Stimulated activated CD4-positive, alpha-beta T cell treated with anti-CD3 and anti-CD28 coated beads, Interleukin-15, amount 100 ng/mL, for 24 hours (primary cell): ENCODE measurements at regions not wholly inside any gene's neighbourhood (a gene's known extent, or its start where the extent isn't known, plus 50 kb on each side); places are given as distances from the start of the nearest gene placed in this dataset.

Source experiments
- DNase-seq: peaks from one replicate; pipeline ENCODE4 v3.0.0-alpha.2; 2020

GRCh38 chr4:83692028-83692427 lies 156.1 kb downstream of the GPAT3 start:
- DNase-seq: no peak

- no peak for DNase-seq
Measured at GRCh38 chr4:83686166-83686565, 150.3 kb downstream of the GPAT3 start.

GRCh38 chr4:83679692-83680091 lies 143.8 kb downstream of the GPAT3 start:
- no peak for DNase-seq

DNA sequence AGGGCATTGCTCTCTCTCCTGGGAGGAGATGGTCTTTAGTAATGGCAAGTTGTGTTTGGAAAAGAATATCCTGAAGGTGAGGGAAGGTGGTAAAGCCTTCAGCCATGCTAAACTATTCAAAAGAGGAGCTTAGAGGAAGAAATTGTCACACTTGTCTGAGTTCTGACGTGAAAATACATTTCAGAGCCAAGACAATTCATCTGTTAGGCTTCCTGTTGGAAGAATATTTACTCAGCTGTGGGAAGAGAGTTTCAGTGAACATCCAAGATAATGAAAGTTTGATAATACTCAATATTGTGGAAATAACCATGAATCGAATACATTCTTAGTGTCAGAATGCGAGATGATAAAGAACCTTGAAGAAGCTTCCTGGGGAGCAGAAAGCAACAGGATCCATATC lies 143.3 kb downstream of the GPAT3 start:
- DNase-seq: no peak

DNA sequence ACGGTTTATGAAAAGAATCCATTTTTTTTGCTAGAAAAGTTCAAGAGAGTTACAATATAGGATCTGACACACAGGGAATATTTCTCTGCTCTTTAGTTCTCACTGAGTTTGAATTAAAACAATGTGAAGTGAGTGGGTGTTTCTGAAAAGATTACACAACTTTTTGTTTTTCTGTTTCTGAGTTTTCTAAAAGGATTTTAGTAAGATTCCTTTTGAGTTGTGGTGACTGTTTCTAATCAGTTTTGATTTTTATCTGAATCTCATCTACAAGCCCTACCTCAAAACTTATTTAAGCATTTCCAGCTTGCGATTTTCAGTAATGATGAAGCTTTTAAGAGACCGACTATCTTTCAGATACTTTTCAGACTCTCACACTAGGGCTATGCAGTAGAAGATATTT lies 141.7 kb downstream of the GPAT3 start:
- DNase-seq: no peak

DNA sequence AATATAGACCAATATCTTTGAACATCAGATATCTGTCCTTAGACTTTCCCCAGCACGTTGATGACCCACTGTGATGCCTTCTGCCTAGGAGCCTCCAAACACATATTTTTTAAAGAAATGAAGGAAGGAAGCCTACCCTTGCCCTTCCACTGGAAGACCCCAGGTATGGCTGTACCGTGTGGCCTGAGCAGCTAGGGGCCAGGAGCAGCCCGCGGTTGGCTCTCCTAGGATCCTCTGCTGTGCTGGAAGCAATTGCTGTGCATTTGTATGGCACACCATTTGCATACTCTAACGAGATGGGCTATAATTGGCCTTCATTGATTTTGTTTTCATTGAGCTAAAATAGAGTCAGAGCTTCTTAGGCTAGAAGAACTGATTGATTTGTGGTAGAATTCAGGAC lies 128.8 kb downstream of the GPAT3 start:
- DNase-seq: no peak

- no peak for DNase-seq
Measured at GRCh38 chr4:83664071-83664470, 128.2 kb downstream of the GPAT3 start.

DNA sequence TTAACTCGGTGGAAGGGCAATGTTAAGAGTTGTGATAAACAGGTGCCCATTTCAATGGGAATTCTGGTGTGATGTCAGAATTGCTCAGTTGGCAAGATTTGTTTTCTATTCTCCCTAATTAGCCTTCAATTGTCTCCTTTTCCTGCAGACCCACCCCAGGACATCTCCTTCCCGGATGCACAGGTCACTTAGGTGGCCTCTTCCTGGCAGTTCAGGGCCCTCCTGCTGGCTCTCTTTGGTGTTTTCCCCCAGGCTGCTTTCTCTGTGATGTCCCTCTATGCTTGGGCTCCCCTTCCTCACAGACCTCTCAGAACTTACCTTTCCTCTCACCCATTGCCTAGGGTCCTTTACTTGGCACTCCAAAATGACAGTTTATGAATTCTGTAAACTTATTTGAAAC lies 126.3 kb downstream of the GPAT3 start:
- no peak for DNase-seq

- no peak for DNase-seq
Measured at GRCh38 chr4:83661359-83661758, 125.5 kb downstream of the GPAT3 start.

- no peak for DNase-seq
Measured at GRCh38 chr4:83660578-83660977, 124.7 kb downstream of the GPAT3 start.

DNA sequence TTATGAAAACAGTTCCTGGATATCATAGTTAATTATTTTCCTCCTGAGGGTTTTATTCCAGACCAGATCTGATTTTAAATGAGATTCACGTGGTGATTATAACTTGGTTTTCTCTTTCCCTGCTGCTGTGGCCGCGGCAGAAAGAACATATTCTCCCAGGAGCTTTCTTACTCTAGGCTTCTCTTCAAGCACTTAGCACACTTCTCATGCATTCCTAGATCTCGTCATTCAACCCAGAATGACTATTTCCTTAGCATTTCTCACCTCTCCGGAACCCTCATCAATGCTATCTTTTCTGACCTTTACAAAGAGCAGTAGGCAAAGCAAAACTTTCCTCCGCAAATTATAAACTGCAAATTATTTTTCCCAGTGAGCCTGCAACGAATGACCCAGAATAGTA lies 122.9 kb downstream of the GPAT3 start:
- no peak for DNase-seq

GRCh38 chr4:83657336-83657735 lies 121.4 kb downstream of the GPAT3 start:
- DNase-seq: no peak
